Keratinocyte (primary cell): ENCODE measurements at regions not wholly inside any gene's neighbourhood (a gene's known extent, or its start where the extent isn't known, plus 50 kb on each side); places are given as distances from the start of the nearest gene placed in this dataset.

Experiments
- DNase-seq: peaks from one replicate; pipeline ENCODE4 v3.0.0-alpha.2; 2011; ENCODE audit warnings: low read depth, missing footprints, low spot score
- FAIRE-seq: peaks from 2 replicates; lab custom pipeline; 2011; peaks lifted over from hg19 to GRCh38; lab: Jason Lieb, UNC
- H2AFZ ChIP-seq: 2 replicates; pipeline ENCODE4 v1.6.0; 2012; ENCODE audit warnings: low read length, control low read depth, inconsistent platforms; ENCODE audit not compliant: control insufficient read depth
- H3K27ac ChIP-seq: 2 replicates; pipeline ENCODE4 v1.5.1; 2011; ENCODE audit warnings: low read length; ENCODE audit not compliant: control insufficient read depth, insufficient read depth
- H3K27me3 ChIP-seq: 3 replicates; pipeline ENCODE4 v1.6.0; 2011; ENCODE audit warnings: low read length; ENCODE audit not compliant: control insufficient read depth, insufficient read depth; ENCODE audit errors: extremely low read depth
- H3K36me3 ChIP-seq, 2 experiments: 2 replicates in 1 of 2; 3 replicates in 1 of 2; pipeline ENCODE4 v1.5.1; 2011; ENCODE audit warnings: low read length in 2 of 2, mild to moderate bottlenecking in 1 of 2; ENCODE audit not compliant: control insufficient read depth in 2 of 2, insufficient read depth in 2 of 2; ENCODE audit errors: extremely low read depth in 1 of 2
- H3K4me1 ChIP-seq: 3 replicates; pipeline ENCODE4 v1.5.1; 2011; ENCODE audit warnings: low read length; ENCODE audit not compliant: control insufficient read depth, insufficient read depth; ENCODE audit errors: extremely low read depth
- H3K4me2 ChIP-seq: 3 replicates; pipeline ENCODE4 v1.6.0; 2011; ENCODE audit warnings: low read depth, low read length; ENCODE audit not compliant: control insufficient read depth, insufficient read depth; ENCODE audit errors: extremely low read depth
- H3K4me3 ChIP-seq, 3 experiments: fragments of 200-600 bp in 1 of 3; sonication (generic) in 1 of 3; 2 replicates in 2 of 3; 3 replicates in 1 of 3; pipeline ENCODE4 v1.5.1; 2011 to 2016; ENCODE audit warnings: low read length in 3 of 3, mild to moderate bottlenecking in 3 of 3, control low read depth in 2 of 3, inconsistent platforms in 1 of 3, low read depth in 1 of 3, mixed read lengths in 1 of 3, mixed run types in 1 of 3, moderate library complexity in 1 of 3; ENCODE audit not compliant: control insufficient read depth in 2 of 3, insufficient read depth in 2 of 3; ENCODE audit errors: extremely low read depth in 1 of 3
- H3K79me2 ChIP-seq: 2 replicates; pipeline ENCODE4 v1.6.0; 2012; ENCODE audit warnings: low read length; ENCODE audit not compliant: control insufficient read depth, insufficient read depth
- H3K9ac ChIP-seq: 3 replicates; pipeline ENCODE4 v1.6.0; 2011; ENCODE audit warnings: low read length; ENCODE audit not compliant: control insufficient read depth, insufficient read depth; ENCODE audit errors: extremely low read depth
- H3K9me1 ChIP-seq: 3 replicates; pipeline ENCODE4 v1.6.0; 2011; ENCODE audit warnings: low read length; ENCODE audit not compliant: control insufficient read depth, insufficient read depth; ENCODE audit errors: extremely low read depth
- H3K9me3 ChIP-seq: 2 replicates; pipeline ENCODE4 v1.5.1; 2012; ENCODE audit warnings: low read depth, low read length; ENCODE audit not compliant: control insufficient read depth
- H4K20me1 ChIP-seq: 3 replicates; pipeline ENCODE4 v1.6.0; 2011; ENCODE audit warnings: low read length; ENCODE audit not compliant: control insufficient read depth, insufficient read depth; ENCODE audit errors: extremely low read depth
- CTCF ChIP-seq, 3 experiments: IDR thresholded peaks in 1 of 3; conservative IDR thresholded peaks in 1 of 3; optimal IDR thresholded peaks in 1 of 3; 2 replicates in 2 of 3; 3 replicates in 1 of 3; pipeline versions ENCODE3 to v1.5.1; 2011; ENCODE audit warnings: low read length in 3 of 3, mild to moderate bottlenecking in 3 of 3, moderate library complexity in 2 of 3, control low read depth in 1 of 3, inconsistent platforms in 1 of 3; ENCODE audit not compliant: insufficient read depth in 2 of 3; ENCODE audit errors: extremely low read depth in 1 of 3
- EZH2 ChIP-seq: IDR thresholded peaks from one replicate; pipeline ENCODE4 v1.6.1; 2012; ENCODE audit warnings: inconsistent platforms, mild to moderate bottlenecking, low read length, moderate library complexity
- dilution Hi-C: fragments of 300-500 bp; cut with MboI; formaldehyde crosslinking; loops from one replicate; pipeline ENCODE4 v1.7.0; 2020; ENCODE audit warnings: low sequenced_read_pairs; ENCODE audit not compliant: extremely low pct_ligation_motif_present

- no peaks in the 10 kb centered on the region for H3K9me1 ChIP-seq
- H3K4me3 ChIP-seq: no peak overlapping the region
- FAIRE-seq: no peak
- no peaks in the 10 kb centered on the region for H4K20me1 ChIP-seq
- H3K9me3 ChIP-seq: no peaks in the 10 kb centered on the region
- H2AFZ ChIP-seq: no peak overlapping the region
- DNase-seq: no peak
- no peak overlapping the region for H3K4me2 ChIP-seq
- TF ChIP-seq EZH2 (no peak), CTCF (optimal IDR thresholded peaks at IDR 0.05 in 1 of 3, IDR thresholded peaks at IDR 0.05 in 1 of 3, conservative IDR thresholded peaks at IDR 0.05 in 1 of 3; ENCODE audit: extremely low read depth in 1 of 3, insufficient read depth in 2 of 3, low read length in 3 of 3) (no peak)
- H3K4me1 ChIP-seq: no peaks in the 10 kb centered on the region
- H3K79me2 ChIP-seq: no peaks in the 10 kb centered on the region
- H3K27ac ChIP-seq: no peak overlapping the region
- H3K9ac ChIP-seq: no peak overlapping the region
- H3K27me3 ChIP-seq: no peaks in the 10 kb centered on the region
- no peaks in the 10 kb centered on the region for H3K36me3 ChIP-seq
- dilution Hi-C loops: no loop called here
Observed at GRCh38 chr1:106984801-106985200, 71.7 kb upstream of the PRMT6 start.

DNA sequence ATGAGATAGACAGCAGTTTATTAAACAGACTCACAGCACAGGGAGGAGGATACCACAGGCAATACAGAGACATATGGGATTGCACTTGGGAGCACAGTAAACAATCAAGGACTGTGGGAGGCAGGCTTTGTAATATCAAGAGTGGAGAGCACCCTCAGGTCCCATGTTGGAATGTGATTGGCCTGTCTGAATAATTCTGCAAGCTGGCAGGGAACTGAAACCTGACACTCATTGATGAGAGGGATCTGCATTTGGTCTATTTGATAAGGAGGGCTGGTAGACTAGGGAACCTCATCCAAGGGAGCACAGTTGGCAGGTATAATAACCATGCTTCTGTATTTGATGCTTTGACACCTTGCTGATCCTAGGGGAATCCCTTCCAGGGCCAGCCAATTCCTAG lies 69.9 kb upstream of the PRMT6 start:
- FAIRE-seq: no peak
- no peak overlapping the region for H3K9ac ChIP-seq
- TF ChIP-seq CTCF (optimal IDR thresholded peaks at IDR 0.05 in 1 of 3, IDR thresholded peaks at IDR 0.05 in 1 of 3, conservative IDR thresholded peaks at IDR 0.05 in 1 of 3; ENCODE audit: extremely low read depth in 1 of 3, insufficient read depth in 2 of 3, low read length in 3 of 3) (no peak), EZH2 (no peak)
- no peaks in the 10 kb centered on the region for H3K79me2 ChIP-seq
- H3K4me2 ChIP-seq: no peak overlapping the region
- H3K9me1 ChIP-seq: no peaks in the 10 kb centered on the region
- H3K27me3 ChIP-seq: no peaks in the 10 kb centered on the region
- H3K9me3 ChIP-seq: no peaks in the 10 kb centered on the region
- H3K4me3 ChIP-seq: no peak overlapping the region
- H3K4me1 ChIP-seq: no peaks in the 10 kb centered on the region
- H3K36me3 ChIP-seq: no peaks in the 10 kb centered on the region
- H4K20me1 ChIP-seq: no peaks in the 10 kb centered on the region
- H2AFZ ChIP-seq: no peak overlapping the region
- H3K27ac ChIP-seq: no peak overlapping the region
- dilution Hi-C loops: no loop called here
- no peak for DNase-seq
